ENCODE measurements at regions not wholly inside any gene's neighbourhood (a gene's known extent, or its start where the extent isn't known, plus 50 kb on each side); places are given as distances from the start of the nearest gene placed in this dataset.

- TF ChIP-seq CTCF (IDR thresholded peaks at IDR 0.05) (no peak), SP1 (CRISPR knock-in tag; conservative IDR thresholded peaks at IDR 0.05) (no peak), ZNF281 (CRISPR knock-in tag; IDR thresholded peaks at IDR 0.05) (no peak), TP53 (CRISPR knock-in tag; IDR thresholded peaks at IDR 0.05) (no peak), ATF6 (CRISPR knock-in tag; IDR thresholded peaks at IDR 0.05) (no peak), CREB1 (CRISPR knock-in tag; IDR thresholded peaks at IDR 0.05) (no peak), MAX (CRISPR knock-in tag; IDR thresholded peaks at IDR 0.05) (no peak), JAZF1 (CRISPR knock-in tag; IDR thresholded peaks at IDR 0.05) (no peak), ELF4 (CRISPR knock-in tag; IDR thresholded peaks at IDR 0.05; ENCODE audit: low read depth) (no peak), FOXP4 (CRISPR knock-in tag; IDR thresholded peaks at IDR 0.05) (no peak), ZNF121 (CRISPR knock-in tag; IDR thresholded peaks at IDR 0.05) (no peak)
These were observed 1157.5 kb upstream of the RAG2 start for GRCh38 chr11:37755521-37755920.

Measured in WTC11 (cell line).